ENCODE measurements at regions not wholly inside any gene's neighbourhood (a gene's known extent, or its start where the extent isn't known, plus 50 kb on each side); places are given as distances from the start of the nearest gene placed in this dataset.
A peak's percentile ranks its signal among the peaks of the same experiment; 100 is the strongest.

- Histone ChIP-seq H3K4me3 (no peak overlapping the region), H3K36me3 (no peaks in the 10 kb centered on the region), H3K27ac (no peak overlapping the region), H3K27me3 (replicated peaks) (no peaks in the 10 kb centered on the region), H3K9me3 (replicated peaks) (no peaks in the 10 kb centered on the region), H3K4me1 (replicated peaks) (peaks cover 6% of the 10 kb centered on the region)
- DNase-seq (ENCODE audit: low read depth in 1 of 2, low spot score in 2 of 2), result no peak
Observed at GRCh38 chr1:112247036-112247597, 148.9 kb upstream of the CTTNBP2NL start.

DNA sequence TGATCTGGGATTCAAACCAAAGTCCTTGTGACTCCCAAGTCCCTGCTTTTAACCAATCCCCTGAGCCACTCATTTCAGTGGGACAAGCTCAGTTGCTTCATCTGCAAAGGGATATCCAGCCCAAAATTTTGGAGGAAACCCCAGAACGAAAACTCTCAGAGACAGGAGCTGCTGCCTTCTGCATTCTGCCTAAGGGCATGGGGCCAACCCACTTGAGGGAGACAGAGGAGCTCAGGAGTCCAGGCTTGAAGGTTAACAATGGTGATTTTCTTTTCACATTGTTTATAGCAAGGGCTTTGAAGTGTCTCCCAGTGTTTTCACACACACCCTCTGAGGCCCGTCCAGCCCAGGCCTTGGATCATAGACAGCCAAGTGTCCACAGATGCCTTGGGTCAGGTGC is 148.1 kb upstream of the CTTNBP2NL start:
- Histone ChIP-seq H3K36me3 (no peaks in the 10 kb centered on the region), H3K27ac (no peak overlapping the region), H3K9me3 (replicated peaks) (no peaks in the 10 kb centered on the region), H3K4me1 (replicated peaks) (peaks cover 6% of the 10 kb centered on the region), H3K27me3 (replicated peaks) (no peaks in the 10 kb centered on the region), H3K4me3 (no peak overlapping the region)
- no peak for DNase-seq (ENCODE audit: low read depth in 1 of 2, low spot score in 2 of 2)

DNA sequence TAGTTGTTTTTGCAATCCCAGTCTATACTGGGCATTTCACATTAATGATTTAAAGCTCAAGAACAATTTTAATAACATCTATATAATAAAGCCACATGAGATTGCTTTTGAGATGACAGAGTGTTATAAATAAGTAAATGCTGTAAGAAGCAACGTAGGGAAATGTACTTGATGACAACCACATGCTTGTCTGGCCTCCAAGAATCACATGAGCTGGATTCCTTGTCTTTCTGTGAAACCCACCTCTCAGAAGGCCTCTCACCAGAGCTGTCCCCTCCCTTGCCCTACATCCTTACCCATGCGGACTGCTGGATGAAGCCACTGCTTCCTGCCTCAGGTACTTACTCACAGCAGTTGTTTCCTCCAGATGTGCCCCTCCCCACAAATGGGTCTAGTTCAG is 145.1 kb upstream of the CTTNBP2NL start:
- H3K36me3 ChIP-seq, result no peaks in the 10 kb centered on the region
- DNase-seq (ENCODE audit: low read depth in 1 of 2, low spot score in 2 of 2), result no peak
- no peak overlapping the region for H3K27ac ChIP-seq
- H3K9me3 ChIP-seq (replicated peaks), result no peaks in the 10 kb centered on the region
- peaks cover 6% of the 10 kb centered on the region for H3K4me1 ChIP-seq (replicated peaks)
- no peaks in the 10 kb centered on the region for H3K27me3 ChIP-seq (replicated peaks)
- H3K4me3 ChIP-seq, result no peak overlapping the region

- H3K9me3 ChIP-seq (replicated peaks), result no peaks in the 10 kb centered on the region
- peak in 1 of 2 experiments; percentile 49 for DNase-seq (ENCODE audit: low read depth in 1 of 2, low spot score in 2 of 2)
- no peaks in the 10 kb centered on the region for H3K27me3 ChIP-seq (replicated peaks)
- H3K27ac ChIP-seq, result no peak overlapping the region
- H3K36me3 ChIP-seq, result no peaks in the 10 kb centered on the region
- no peak overlapping the region for H3K4me3 ChIP-seq
- peaks cover 6% of the 10 kb centered on the region for H3K4me1 ChIP-seq (replicated peaks)
Observed at GRCh38 chr1:112251766-112252506, 144.1 kb upstream of the CTTNBP2NL start.

GRCh38 chr1:112253366-112253765 is 142.6 kb upstream of the CTTNBP2NL start:
- Histone ChIP-seq H3K4me1 (replicated peaks) (peaks cover 6% of the 10 kb centered on the region), H3K36me3 (no peaks in the 10 kb centered on the region), H3K27ac (no peak overlapping the region), H3K4me3 (no peak overlapping the region), H3K27me3 (replicated peaks) (no peaks in the 10 kb centered on the region), H3K9me3 (replicated peaks) (no peaks in the 10 kb centered on the region)
- DNase-seq (ENCODE audit: low read depth in 1 of 2, low spot score in 2 of 2), result no peak

DNA sequence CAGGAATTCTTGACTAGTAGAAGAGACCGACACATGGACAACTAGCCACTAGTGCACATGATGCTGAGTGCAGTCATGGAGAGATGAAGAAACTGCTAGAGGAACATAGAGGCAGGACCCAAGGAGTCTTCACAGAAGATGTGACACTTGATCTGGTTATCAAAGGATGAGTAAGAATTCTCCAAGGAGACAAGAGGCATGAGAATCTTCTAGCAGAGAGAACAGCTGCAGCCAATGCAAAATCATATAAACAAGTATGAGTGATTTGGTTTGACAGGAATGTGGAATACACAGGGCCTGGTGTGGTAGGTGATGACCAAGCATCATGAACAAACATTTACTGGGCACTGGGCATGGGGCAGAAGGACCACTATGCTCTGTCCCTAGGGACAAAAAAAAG is 140.9 kb upstream of the CTTNBP2NL start:
- Histone ChIP-seq H3K27ac (no peak overlapping the region), H3K9me3 (replicated peaks) (no peaks in the 10 kb centered on the region), H3K4me1 (replicated peaks) (peaks cover 6% of the 10 kb centered on the region), H3K4me3 (no peak overlapping the region), H3K36me3 (no peaks in the 10 kb centered on the region), H3K27me3 (replicated peaks) (no peaks in the 10 kb centered on the region)
- DNase-seq (ENCODE audit: low read depth in 1 of 2, low spot score in 2 of 2), result no peak

DNA sequence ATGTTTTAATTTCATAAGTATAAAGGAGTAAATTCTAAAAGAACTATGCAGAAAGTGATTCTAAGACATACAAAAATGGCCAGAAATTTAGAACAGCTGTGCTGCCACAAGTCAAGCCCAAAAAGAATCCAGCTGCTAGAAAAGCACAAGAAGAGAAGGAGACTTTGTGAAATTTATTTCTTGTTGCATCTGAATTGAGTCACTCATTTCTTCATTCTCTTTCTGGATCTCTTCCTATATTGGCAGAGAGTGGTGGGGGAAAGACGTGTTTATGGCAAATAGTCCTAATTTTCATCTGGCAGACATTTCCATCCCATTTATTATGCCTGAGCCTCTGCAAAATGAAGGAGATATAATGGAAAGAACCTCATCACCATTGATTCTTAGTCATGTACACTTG is 139.6 kb upstream of the CTTNBP2NL start:
- H3K27ac ChIP-seq, result no peak overlapping the region
- H3K4me1 ChIP-seq (replicated peaks), result peaks cover 6% of the 10 kb centered on the region
- H3K36me3 ChIP-seq, result no peaks in the 10 kb centered on the region
- no peaks in the 10 kb centered on the region for H3K27me3 ChIP-seq (replicated peaks)
- DNase-seq (ENCODE audit: low read depth in 1 of 2, low spot score in 2 of 2), result no peak
- no peaks in the 10 kb centered on the region for H3K9me3 ChIP-seq (replicated peaks)
- no peak overlapping the region for H3K4me3 ChIP-seq

DNA sequence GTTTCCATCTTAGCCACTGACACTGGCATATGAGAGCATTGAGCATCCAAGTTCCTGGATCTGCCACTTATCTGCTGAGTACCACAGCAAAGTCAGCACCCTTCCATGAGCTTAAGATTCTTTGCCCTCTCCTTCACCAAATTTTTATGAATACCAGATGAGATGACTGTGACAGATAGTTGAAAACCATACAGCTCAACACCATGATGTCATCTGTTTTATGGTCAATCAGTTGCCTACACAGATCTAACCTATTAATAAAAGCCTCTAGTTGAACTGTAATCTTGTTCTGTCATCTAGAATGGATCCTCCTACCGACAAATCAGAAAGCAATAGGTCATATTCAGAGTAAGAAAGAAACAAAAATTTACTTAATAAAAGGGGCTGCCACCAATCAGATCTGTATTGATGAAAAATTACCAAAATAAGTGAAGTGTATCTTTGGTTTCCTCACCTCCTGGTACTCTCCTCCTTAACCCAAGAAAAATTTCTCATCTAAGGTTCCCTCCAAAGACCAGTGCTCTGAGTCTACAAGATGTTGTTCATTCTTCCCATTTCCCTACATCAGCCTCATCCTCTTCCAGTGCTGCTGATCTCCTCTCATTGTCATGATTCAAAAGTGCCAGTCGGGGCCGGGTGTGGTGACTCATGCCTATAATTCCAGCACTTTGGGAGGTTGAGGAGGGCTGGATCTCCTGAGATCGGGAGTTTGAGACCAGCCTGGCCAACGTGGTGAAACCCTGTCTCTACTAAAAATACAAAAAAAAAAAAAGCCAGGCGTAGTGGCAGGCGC is 138.8 kb upstream of the CTTNBP2NL start:
- DNase-seq (ENCODE audit: low read depth in 1 of 2, low spot score in 2 of 2), result no peak
- Histone ChIP-seq H3K4me1 (replicated peaks) (no peaks in the 10 kb centered on the region), H3K27ac (no peak overlapping the region), H3K36me3 (no peaks in the 10 kb centered on the region), H3K4me3 (no peak overlapping the region), H3K9me3 (replicated peaks) (no peaks in the 10 kb centered on the region), H3K27me3 (replicated peaks) (no peaks in the 10 kb centered on the region)

DNA sequence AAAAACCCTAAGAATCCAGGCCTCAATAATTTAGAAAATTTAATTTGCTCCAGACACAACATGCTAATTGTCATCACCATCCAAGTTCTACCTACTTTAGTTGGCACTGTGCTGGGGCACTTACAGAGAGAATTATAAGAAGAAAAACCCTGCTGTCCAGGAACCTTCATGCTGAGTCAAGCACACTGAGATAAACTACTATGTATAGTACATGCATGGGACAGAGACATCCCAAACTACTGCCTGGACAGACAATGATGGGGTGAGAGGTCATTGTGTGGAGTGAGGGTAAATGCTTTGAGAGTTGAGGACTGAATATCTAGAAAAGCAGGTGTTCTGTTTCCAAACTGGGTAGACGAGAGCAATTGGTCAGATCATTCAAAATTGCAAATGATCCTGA is 135.3 kb upstream of the CTTNBP2NL start:
- no peaks in the 10 kb centered on the region for H3K27me3 ChIP-seq (replicated peaks)
- H3K9me3 ChIP-seq (replicated peaks), result no peaks in the 10 kb centered on the region
- no peak for DNase-seq (ENCODE audit: low read depth in 1 of 2, low spot score in 2 of 2)
- no peak overlapping the region for H3K27ac ChIP-seq
- no peaks in the 10 kb centered on the region for H3K36me3 ChIP-seq
- no peak overlapping the region for H3K4me3 ChIP-seq
- H3K4me1 ChIP-seq (replicated peaks), result no peaks in the 10 kb centered on the region

DNA sequence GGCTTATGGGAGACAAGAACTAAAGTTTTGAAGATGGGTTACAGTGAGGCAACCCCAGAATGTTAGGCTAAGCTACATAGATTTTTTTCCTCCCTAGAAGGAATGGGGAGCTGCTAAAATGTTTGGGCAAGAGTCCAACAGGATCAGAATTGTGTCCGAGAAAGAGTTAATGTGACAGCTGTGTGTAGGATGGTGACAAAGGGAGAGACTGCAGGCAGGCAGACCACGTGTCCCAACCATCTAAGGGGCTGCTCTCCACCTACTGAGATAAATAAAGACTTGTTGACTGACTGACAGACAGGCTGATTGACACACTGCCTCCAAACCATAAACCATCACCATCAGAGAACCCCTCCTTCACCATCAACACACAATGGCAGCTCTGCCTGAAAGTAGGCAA is 133.7 kb upstream of the CTTNBP2NL start:
- no peaks in the 10 kb centered on the region for H3K27me3 ChIP-seq (replicated peaks)
- H3K36me3 ChIP-seq, result no peaks in the 10 kb centered on the region
- no peak overlapping the region for H3K27ac ChIP-seq
- no peak overlapping the region for H3K4me3 ChIP-seq
- no peaks in the 10 kb centered on the region for H3K4me1 ChIP-seq (replicated peaks)
- DNase-seq (ENCODE audit: low read depth in 1 of 2, low spot score in 2 of 2), result no peak
- H3K9me3 ChIP-seq (replicated peaks), result no peaks in the 10 kb centered on the region

DNA sequence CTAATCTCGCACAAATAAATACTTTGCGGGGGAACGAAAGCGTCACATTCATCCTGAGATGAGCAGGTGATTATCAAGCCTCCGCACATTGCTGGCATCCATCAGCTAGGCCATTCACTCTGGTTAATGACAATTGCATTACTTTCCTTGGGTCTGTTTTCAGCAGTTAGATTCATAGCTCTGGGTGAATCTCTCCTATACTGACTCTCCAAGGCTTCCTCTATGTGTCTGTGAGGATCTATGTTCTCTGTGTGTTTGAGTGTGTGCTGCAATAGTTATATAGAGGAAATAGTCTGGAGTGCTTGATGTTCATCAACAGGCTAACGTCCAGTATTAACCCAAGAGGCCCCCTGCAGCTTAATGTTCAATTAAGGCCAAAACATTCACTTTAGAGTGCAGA is 133.0 kb upstream of the CTTNBP2NL start:
- no peaks in the 10 kb centered on the region for H3K9me3 ChIP-seq (replicated peaks)
- no peak overlapping the region for H3K27ac ChIP-seq
- H3K4me3 ChIP-seq, result no peak overlapping the region
- no peaks in the 10 kb centered on the region for H3K27me3 ChIP-seq (replicated peaks)
- no peaks in the 10 kb centered on the region for H3K4me1 ChIP-seq (replicated peaks)
- no peaks in the 10 kb centered on the region for H3K36me3 ChIP-seq
- no peak for DNase-seq (ENCODE audit: low read depth in 1 of 2, low spot score in 2 of 2)

DNA sequence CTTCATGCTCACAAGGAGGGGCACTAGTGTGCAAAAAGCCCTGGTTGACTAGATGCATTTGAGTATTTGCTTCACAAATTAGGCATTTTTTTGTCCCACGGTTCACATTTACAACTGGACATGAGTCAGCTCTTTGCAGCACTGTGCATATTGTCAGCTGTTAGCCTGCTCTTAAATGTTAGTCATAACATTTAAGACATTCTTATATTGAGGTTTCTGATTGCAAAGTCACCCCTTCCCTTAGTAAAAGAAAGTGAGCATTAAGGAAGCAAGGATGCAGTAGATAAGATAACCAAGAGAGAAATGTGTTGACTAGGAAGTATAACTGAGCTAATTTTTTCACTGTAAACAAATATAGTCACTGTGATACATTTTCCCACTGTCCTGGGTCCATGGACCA is 132.6 kb upstream of the CTTNBP2NL start:
- DNase-seq (ENCODE audit: low read depth in 1 of 2, low spot score in 2 of 2), result no peak
- Histone ChIP-seq H3K9me3 (replicated peaks) (no peaks in the 10 kb centered on the region), H3K27me3 (replicated peaks) (no peaks in the 10 kb centered on the region), H3K4me3 (no peak overlapping the region), H3K27ac (no peak overlapping the region), H3K36me3 (no peaks in the 10 kb centered on the region), H3K4me1 (replicated peaks) (no peaks in the 10 kb centered on the region)

GRCh38 chr1:112264010-112264409 is 132.0 kb upstream of the CTTNBP2NL start:
- Histone ChIP-seq H3K4me3 (no peak overlapping the region), H3K27me3 (replicated peaks) (no peaks in the 10 kb centered on the region), H3K4me1 (replicated peaks) (no peaks in the 10 kb centered on the region), H3K36me3 (no peaks in the 10 kb centered on the region), H3K27ac (no peak overlapping the region), H3K9me3 (replicated peaks) (no peaks in the 10 kb centered on the region)
- no peak for DNase-seq (ENCODE audit: low read depth in 1 of 2, low spot score in 2 of 2)

DNA sequence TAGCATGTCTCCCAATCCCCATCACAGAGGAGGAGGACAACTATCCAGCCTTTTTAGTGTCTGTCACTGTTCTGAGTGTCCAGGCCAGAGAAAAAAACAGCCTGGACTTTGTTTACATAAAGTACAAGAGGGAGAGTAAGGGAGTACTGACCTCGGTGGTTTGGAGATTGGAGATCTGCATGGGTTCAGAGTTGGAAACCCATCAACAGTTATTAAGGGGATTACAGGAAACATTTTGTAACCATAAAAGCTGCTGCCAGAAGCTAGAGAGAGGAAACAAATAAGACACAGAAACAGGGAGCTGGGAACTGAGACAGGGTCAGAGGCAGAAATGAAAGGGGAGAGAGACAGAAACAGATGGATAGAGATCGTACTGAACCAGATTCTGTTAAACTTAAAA is 131.5 kb upstream of the CTTNBP2NL start:
- H3K27ac ChIP-seq, result no peak overlapping the region
- H3K36me3 ChIP-seq, result no peaks in the 10 kb centered on the region
- no peaks in the 10 kb centered on the region for H3K27me3 ChIP-seq (replicated peaks)
- H3K4me1 ChIP-seq (replicated peaks), result no peaks in the 10 kb centered on the region
- no peaks in the 10 kb centered on the region for H3K9me3 ChIP-seq (replicated peaks)
- H3K4me3 ChIP-seq, result no peak overlapping the region
- no peak for DNase-seq (ENCODE audit: low read depth in 1 of 2, low spot score in 2 of 2)
